H1 (cell line): ENCODE measurements at regions not wholly inside any gene's neighbourhood (a gene's known extent, or its start where the extent isn't known, plus 50 kb on each side); places are given as distances from the start of the nearest gene placed in this dataset.

Experiments
- CTCF ChIA-PET: fragments of 300-600 bp; sonication (Branson Sonifier 250); formaldehyde crosslinking; loops from one replicate; lab custom pipeline; 2021; ENCODE audit not compliant: partially characterized antibody; lab: Charles Lee
- POLR2A ChIA-PET: fragments of 300-600 bp; sonication (Branson Sonifier 250); formaldehyde crosslinking; loops from one replicate; lab custom pipeline; 2021; ENCODE audit warnings: inconsistent platforms; ENCODE audit not compliant: partially characterized antibody; lab: Charles Lee
- DNase-seq, 2 experiments: peaks; one replicate each; pipeline versions ENCODE4 v3.0.0 to v3.0.0-alpha.2; 2010 to 2022; ENCODE audit warnings: low spot score in 2 of 2, low read depth in 1 of 2, mixed read lengths in 1 of 2
- FAIRE-seq: peaks from 2 replicates; lab custom pipeline; 2011; peaks lifted over from hg19 to GRCh38; lab: Jason Lieb, UNC
- H2AFZ ChIP-seq: 2 replicates; pipeline ENCODE4 v1.8.1; 2012; ENCODE audit warnings: low read length, inconsistent platforms
- H2AK5ac ChIP-seq: 2 replicates; pipeline ENCODE4 v1.6.1; 2013; ENCODE audit warnings: low read depth, low read length
- H2BK120ac ChIP-seq: replicated peaks from 2 replicates; pipeline ENCODE3; 2013; ENCODE audit warnings: low read depth, low read length, inconsistent platforms
- H2BK12ac ChIP-seq: 2 replicates; pipeline ENCODE4 v1.6.1; 2013; ENCODE audit warnings: low read depth, low read length
- H2BK15ac ChIP-seq: 2 replicates; pipeline ENCODE4 v1.6.1; 2013; ENCODE audit warnings: low read length
- H2BK20ac ChIP-seq: 2 replicates; pipeline ENCODE4 v1.6.1; 2013; ENCODE audit warnings: low read length
- H2BK5ac ChIP-seq: 2 replicates; pipeline ENCODE4 v1.6.1; 2013; ENCODE audit warnings: low read depth, low read length
- H3K14ac ChIP-seq: 2 replicates; pipeline ENCODE4 v1.6.1; 2013; ENCODE audit warnings: inconsistent platforms; ENCODE audit not compliant: insufficient read length
- H3K18ac ChIP-seq: 2 replicates; pipeline ENCODE4 v1.6.1; 2013; ENCODE audit warnings: low read length; ENCODE audit errors: extremely low read depth
- H3K23ac ChIP-seq: 2 replicates; pipeline ENCODE4 v1.6.1; 2013; ENCODE audit warnings: inconsistent platforms; ENCODE audit not compliant: insufficient read length
- H3K23me2 ChIP-seq: 2 replicates; pipeline ENCODE4 v1.6.1; 2013; ENCODE audit warnings: low read depth, low read length
- H3K27ac ChIP-seq: 2 replicates; pipeline ENCODE4 v1.6.1; 2011; ENCODE audit warnings: low read depth, low read length, inconsistent platforms
- H3K27me3 ChIP-seq, 4 experiments: replicated peaks in 1 of 4; 1 replicate in 1 of 4; 2 replicates in 3 of 4; pipeline versions ENCODE4 v1.6.1 to v1.8.1; 2011 to 2013; ENCODE audit warnings: low read length in 3 of 4, mild to moderate bottlenecking in 3 of 4, inconsistent platforms in 2 of 4, mixed read lengths in 2 of 4, moderate library complexity in 1 of 4; ENCODE audit not compliant: control insufficient read depth in 3 of 4, insufficient read depth in 3 of 4; ENCODE audit errors: extremely low read depth in 1 of 4
- H3K36me3 ChIP-seq, 4 experiments: 2 replicates each; pipeline versions ENCODE4 v1.6.1 to v1.8.1; 2011 to 2013; ENCODE audit warnings: mild to moderate bottlenecking in 4 of 4, low read length in 3 of 4, moderate library complexity in 2 of 4, control low read depth in 1 of 4, inconsistent platforms in 1 of 4; ENCODE audit not compliant: insufficient read depth in 4 of 4, control insufficient read depth in 2 of 4
- H3K4ac ChIP-seq: replicated peaks from 2 replicates; pipeline ENCODE3; 2013; ENCODE audit warnings: low read length, low read depth, mixed read lengths, inconsistent platforms; ENCODE audit not compliant: insufficient read length
- H3K4me1 ChIP-seq, 4 experiments: replicated peaks in 1 of 4; 1 replicate in 1 of 4; 2 replicates in 3 of 4; pipeline versions ENCODE4 v1.6.1 to v1.8.1; 2011 to 2013; ENCODE audit warnings: low read length in 3 of 4, inconsistent platforms in 2 of 4, mixed read lengths in 1 of 4; ENCODE audit not compliant: insufficient read depth in 4 of 4, control insufficient read depth in 3 of 4
- H3K4me2 ChIP-seq, 2 experiments: 2 replicates each; pipeline versions ENCODE4 v1.6.1 to v1.8.1; 2011 to 2013; ENCODE audit warnings: low read depth in 2 of 2, low read length in 2 of 2, control low read depth in 1 of 2, inconsistent platforms in 1 of 2, mild to moderate bottlenecking in 1 of 2; ENCODE audit not compliant: insufficient read depth in 1 of 2
- H3K4me3 ChIP-seq, 4 experiments: fragments of 200-600, 300-600 bp in 1 of 4; sonication (generic), shearing (Covaris generic), sonication (Bioruptor Twin) in 1 of 4; 2 replicates each; pipeline versions ENCODE4 v1.5.1 to v1.8.1; 2011 to 2016; ENCODE audit warnings: low read length in 4 of 4, low read depth in 3 of 4, control low read depth in 2 of 4, inconsistent platforms in 2 of 4, mild to moderate bottlenecking in 2 of 4, mixed read lengths in 1 of 4, moderate library complexity in 1 of 4; ENCODE audit not compliant: insufficient read depth in 2 of 4; ENCODE audit errors: extremely low read depth in 1 of 4
- H3K56ac ChIP-seq: replicated peaks from 2 replicates; pipeline ENCODE3; 2013; ENCODE audit warnings: low read depth, mild to moderate bottlenecking, mixed read lengths, low read length, inconsistent platforms; ENCODE audit not compliant: insufficient read length
- H3K79me1 ChIP-seq: 2 replicates; pipeline ENCODE4 v1.6.1; 2013; ENCODE audit warnings: low read depth, low read length, control low read depth
- H3K79me2 ChIP-seq, 2 experiments: 2 replicates each; pipeline versions ENCODE4 v1.6.1 to v1.8.1; 2012 to 2013; ENCODE audit warnings: low read length in 2 of 2, mild to moderate bottlenecking in 2 of 2, inconsistent platforms in 1 of 2; ENCODE audit not compliant: insufficient read depth in 2 of 2, control insufficient read depth in 1 of 2
- H3K9ac ChIP-seq, 4 experiments: replicated peaks in 1 of 4; 1 replicate in 1 of 4; 2 replicates in 3 of 4; pipeline versions ENCODE4 v1.6.1 to v1.8.1; 2011 to 2013; ENCODE audit warnings: low read depth in 3 of 4, low read length in 3 of 4, control low read depth in 2 of 4, mild to moderate bottlenecking in 2 of 4, moderate library complexity in 2 of 4, inconsistent platforms in 1 of 4; ENCODE audit errors: extremely low read depth in 1 of 4
- H3K9me3 ChIP-seq, 2 experiments: 2 replicates each; pipeline versions ENCODE4 v1.6.1 to v1.8.1; 2012 to 2013; ENCODE audit warnings: mild to moderate bottlenecking in 2 of 2, moderate library complexity in 2 of 2, control low read depth in 1 of 2, inconsistent platforms in 1 of 2, low read depth in 1 of 2, low read length in 1 of 2, mixed read lengths in 1 of 2; ENCODE audit not compliant: insufficient read depth in 2 of 2
- H4K20me1 ChIP-seq, 2 experiments: replicated peaks in 1 of 2; 2 replicates each; pipeline versions ENCODE3 to v1.8.1; 2011 to 2013; ENCODE audit warnings: inconsistent platforms in 2 of 2, low read length in 2 of 2, mild to moderate bottlenecking in 1 of 2; ENCODE audit not compliant: insufficient read depth in 2 of 2, control insufficient read depth in 1 of 2
- H4K5ac ChIP-seq: 2 replicates; pipeline ENCODE4 v1.6.1; 2013; ENCODE audit warnings: low read length, low read depth, mixed read lengths, inconsistent platforms; ENCODE audit not compliant: insufficient read length
- H4K8ac ChIP-seq: 2 replicates; pipeline ENCODE4 v1.8.0; 2013; ENCODE audit warnings: mild to moderate bottlenecking, moderate library complexity, low read length, inconsistent platforms; ENCODE audit not compliant: insufficient read depth; ENCODE audit errors: extremely low read depth
- H4K91ac ChIP-seq: replicated peaks from 2 replicates; pipeline ENCODE3; 2013; ENCODE audit warnings: low read length, mixed read lengths, inconsistent platforms; ENCODE audit not compliant: insufficient read length
- JUND ChIP-seq: IDR thresholded peaks from 2 replicates; pipeline ENCODE4 v1.6.1; 2011; ENCODE audit warnings: mild to moderate bottlenecking, improper control_type of control experiment, low read length
- RBBP5 ChIP-seq: IDR thresholded peaks from 2 replicates; pipeline ENCODE4 v1.7.1; 2012; ENCODE audit warnings: low read depth, mild to moderate bottlenecking, inconsistent platforms, low read length, moderate library complexity, borderline replicate concordance
- SP4 ChIP-seq: IDR thresholded peaks from 2 replicates; pipeline ENCODE4 v1.6.1; 2012; ENCODE audit warnings: low read length, inconsistent platforms
- TBP ChIP-seq: IDR thresholded peaks from 2 replicates; pipeline ENCODE4 v1.6.1; 2011; ENCODE audit warnings: low read depth, low read length, improper control_type of control experiment
- YY1 ChIP-seq: IDR thresholded peaks from 2 replicates; pipeline ENCODE4 v1.6.1; 2011; ENCODE audit warnings: low read depth, mild to moderate bottlenecking, low read length
- WGBS, 2 experiments: shearing (Covaris generic) in 1 of 2; methylation state at CpG; one replicate each; pipeline versions ENCODE4 v1.1.6 to v1.1.7; 2013 to 2015; ENCODE audit warnings: low lambda C conversion rate in 2 of 2, mixed read lengths in 2 of 2, inconsistent platforms in 1 of 2, low coverage in 1 of 2, missing lambda C conversion rate in 1 of 2; ENCODE audit not compliant: insufficient replicate concordance in 2 of 2, insufficient coverage in 1 of 2, insufficient read length in 1 of 2; ENCODE audit errors: extremely low coverage in 1 of 2, missing lambda C conversion rate in 1 of 2; 5-methylcytosine and 5-hydroxymethylcytosine counted together
- TF ChIP-seq, protein P1 (sequence below), 3 experiments: IDR thresholded peaks; 1 replicate in 2 of 3; 2 replicates in 1 of 3; pipeline versions ENCODE4 v1.5.1 to v1.6.1; 2011; ENCODE audit warnings: low read length in 3 of 3, mild to moderate bottlenecking in 3 of 3, inconsistent platforms in 2 of 3, low read depth in 1 of 3, moderate library complexity in 1 of 3; ENCODE audit not compliant: insufficient read depth in 1 of 3; ENCODE audit errors: control extremely low read depth in 1 of 3

DNA sequence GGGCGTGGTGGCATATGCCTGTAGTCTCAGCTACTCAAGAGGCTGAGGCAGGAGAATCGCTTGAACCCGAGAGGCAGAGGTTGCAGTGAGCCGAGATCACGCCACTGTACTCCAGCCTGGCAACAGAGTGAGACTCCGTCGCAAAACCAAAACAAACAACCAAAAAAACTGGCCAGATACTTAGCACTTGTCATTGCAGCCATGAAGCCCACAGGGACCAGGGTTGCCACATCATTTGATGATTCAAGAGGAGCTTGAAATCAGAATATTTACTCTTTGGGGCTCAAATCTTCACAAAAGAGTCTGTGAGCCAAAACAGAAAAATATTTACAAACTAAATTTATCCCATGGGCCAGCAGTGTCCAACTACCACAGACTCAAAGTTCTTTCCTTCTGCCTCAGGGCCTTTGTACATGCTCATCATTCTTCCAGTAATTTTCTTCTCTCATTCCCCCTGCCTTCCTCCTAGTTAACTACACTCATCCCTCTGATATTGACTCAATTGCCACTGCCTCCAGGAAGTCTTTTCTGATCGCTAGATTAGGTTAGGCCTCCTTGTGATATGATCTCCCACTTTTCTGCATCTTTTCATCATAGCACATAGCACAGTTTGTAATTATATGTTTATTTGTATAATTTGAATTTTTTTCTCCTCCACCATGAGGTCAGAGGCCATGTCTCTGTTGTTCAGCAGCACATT is 130.8 kb upstream of the PLEKHG7 start:
- POLR2A ChIA-PET: no interaction called here
- 89% methylated on average over 8 of the region's 8 CpGs; no CpG with 5 or more reads in 1 of the 2 experiments for WGBS, 2 experiments
- TF ChIP-seq TBP: no peak
- no peak for TF ChIP-seq JUND
- TF ChIP-seq, protein P1, sequence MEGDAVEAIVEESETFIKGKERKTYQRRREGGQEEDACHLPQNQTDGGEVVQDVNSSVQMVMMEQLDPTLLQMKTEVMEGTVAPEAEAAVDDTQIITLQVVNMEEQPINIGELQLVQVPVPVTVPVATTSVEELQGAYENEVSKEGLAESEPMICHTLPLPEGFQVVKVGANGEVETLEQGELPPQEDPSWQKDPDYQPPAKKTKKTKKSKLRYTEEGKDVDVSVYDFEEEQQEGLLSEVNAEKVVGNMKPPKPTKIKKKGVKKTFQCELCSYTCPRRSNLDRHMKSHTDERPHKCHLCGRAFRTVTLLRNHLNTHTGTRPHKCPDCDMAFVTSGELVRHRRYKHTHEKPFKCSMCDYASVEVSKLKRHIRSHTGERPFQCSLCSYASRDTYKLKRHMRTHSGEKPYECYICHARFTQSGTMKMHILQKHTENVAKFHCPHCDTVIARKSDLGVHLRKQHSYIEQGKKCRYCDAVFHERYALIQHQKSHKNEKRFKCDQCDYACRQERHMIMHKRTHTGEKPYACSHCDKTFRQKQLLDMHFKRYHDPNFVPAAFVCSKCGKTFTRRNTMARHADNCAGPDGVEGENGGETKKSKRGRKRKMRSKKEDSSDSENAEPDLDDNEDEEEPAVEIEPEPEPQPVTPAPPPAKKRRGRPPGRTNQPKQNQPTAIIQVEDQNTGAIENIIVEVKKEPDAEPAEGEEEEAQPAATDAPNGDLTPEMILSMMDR (IDR thresholded peaks at IDR 0.05; ENCODE audit: control extremely low read depth in 1 of 3, insufficient read depth in 1 of 3, low read depth in 1 of 3, low read length in 3 of 3): no peak
- no peak for TF ChIP-seq RBBP5
- no peak for TF ChIP-seq YY1
- TF ChIP-seq SP4: no peak

More for the DNA sequence above, 130.8 kb upstream of the PLEKHG7 start:
- Histone ChIP-seq H3K27me3 (no peaks in the 10 kb centered on the region), H4K5ac (no peak overlapping the region), H3K14ac (no peak overlapping the region), H3K9me3 (no peaks in the 10 kb centered on the region), H4K91ac (no peak overlapping the region), H2AK5ac (no peak overlapping the region), H2BK120ac (no peak overlapping the region), H3K79me1 (no peaks in the 10 kb centered on the region), H3K4me2 (no peak overlapping the region), H3K4ac (no peak overlapping the region), H4K20me1 (no peaks in the 10 kb centered on the region), H3K36me3 (no peaks in the 10 kb centered on the region), H2AFZ (no peak overlapping the region), H4K8ac (no peak overlapping the region), H3K23ac (no peak overlapping the region), H3K79me2 (no peaks in the 10 kb centered on the region), H3K27ac (no peak overlapping the region), H3K18ac (no peak overlapping the region), H3K4me1 (peaks cover 0 to 4% (median 2%) of the 10 kb centered on the region in 4 experiments; a peak in 2 of 7 replicates), H2BK12ac (no peak overlapping the region), H2BK5ac (no peak overlapping the region), H2BK15ac (no peak overlapping the region), H3K23me2 (no peaks in the 10 kb centered on the region), H3K4me3 (no peak overlapping the region), H3K9ac (no peak overlapping the region), H3K56ac (no peak overlapping the region), H2BK20ac (no peak overlapping the region)
- CTCF ChIA-PET: interaction anchor here (0.9 to 2.5 kb wide), 6 partner anchors 37 to 1190 kb away, joined by 3 to 17 read pairs (median 4); no protein-coding TSS in a partner anchor
- DNase-seq (no peak), FAIRE-seq (no peak)
